K562 (cell line): ENCODE measurements at regions not wholly inside any gene's neighbourhood (a gene's known extent, or its start where the extent isn't known, plus 50 kb on each side); places are given as distances from the start of the nearest gene placed in this dataset.

Experiments
- ATAC-seq: fragments of 200-7000 bp; cut with Tn5 transposase; 3 replicates; pipeline ENCODE4 v1.9.1; 2020; ENCODE audit warnings: moderate library complexity
- BruUV-seq: library from RNA; stranded (reverse); fragments of 400-500 nt; replicated peaks from 2 replicates; lab custom pipeline; 2021; lab: Mats Ljungman, UMichigan
- CTCF ChIA-PET: fragments of 300-600 bp; formaldehyde crosslinking; extraction: SDS; loops from one replicate; lab custom pipeline; 2021; ENCODE audit warnings: low intra/inter-chr PET ratio; lab: Yijun Ruan, JAX
- POLR2A ChIA-PET: fragments of 300-600, 350-650 bp; sonication (Branson Sonifier 250); formaldehyde crosslinking; extraction: SDS; loops from one replicate; lab custom pipeline; 2021; ENCODE audit warnings: antibody characterized with exemption, inconsistent platforms; lab: Yijun Ruan, JAX
- DNase-seq, 4 experiments: peaks; one replicate each; pipeline versions ENCODE4 v3.0.0 to v3.0.0-alpha.2; 2011 to 2018; ENCODE audit warnings: low spot score in 3 of 4, mixed read lengths in 3 of 4; ENCODE audit errors: extremely low read depth in 1 of 4
- FAIRE-seq: peaks from 2 replicates; lab custom pipeline; 2011; peaks lifted over from hg19 to GRCh38; lab: Jason Lieb, UNC
- H2AFZ ChIP-seq: 2 replicates; pipeline ENCODE4 v1.6.0; 2011; ENCODE audit warnings: low read depth, low read length, control low read depth, inconsistent platforms
- H3K27ac ChIP-seq: fragments of 200-600 bp; 3 replicates; pipeline ENCODE4 v1.8.0; 2011; ENCODE audit warnings: low read depth, mild to moderate bottlenecking, control low read depth, inconsistent platforms, low read length, moderate library complexity, mixed read lengths; ENCODE audit errors: extremely low read depth
- H3K27me3 ChIP-seq, 2 experiments: fragments of 300-600 bp in 1 of 2; 2 replicates in 1 of 2; 3 replicates in 1 of 2; pipeline versions ENCODE4 v1.6.0 to v1.8.0; 2011; ENCODE audit warnings: inconsistent platforms in 2 of 2, low read length in 2 of 2, mild to moderate bottlenecking in 1 of 2, mixed read lengths in 1 of 2, moderate library complexity in 1 of 2; ENCODE audit not compliant: control insufficient read depth in 2 of 2, insufficient read depth in 2 of 2
- H3K36me3 ChIP-seq: fragments of 300-600 bp; 3 replicates; pipeline ENCODE4 v1.8.0; 2011; ENCODE audit warnings: mild to moderate bottlenecking, low read length, inconsistent platforms; ENCODE audit not compliant: control insufficient read depth, insufficient read depth
- H3K4me1 ChIP-seq, 2 experiments: fragments of 200-600 bp in 1 of 2; replicated peaks in 1 of 2; 2 replicates in 1 of 2; 3 replicates in 1 of 2; pipeline versions ENCODE4 v1.5.1 to v1.8.0; 2011; ENCODE audit warnings: inconsistent platforms in 2 of 2, low read length in 2 of 2, mild to moderate bottlenecking in 1 of 2, mixed read lengths in 1 of 2, moderate library complexity in 1 of 2; ENCODE audit not compliant: control insufficient read depth in 2 of 2, insufficient read depth in 2 of 2
- H3K4me2 ChIP-seq: 2 replicates; pipeline ENCODE4 v1.6.1; 2011; ENCODE audit warnings: low read length, control low read depth, inconsistent platforms, mixed read lengths; ENCODE audit not compliant: insufficient read depth
- H3K4me3 ChIP-seq: fragments of 200-600 bp; sonication (generic), shearing (Covaris generic); 2 replicates; pipeline ENCODE4 v1.5.1; 2016; ENCODE audit warnings: control low read depth, inconsistent platforms
- H3K79me2 ChIP-seq: fragments of 200-600 bp; 3 replicates; pipeline ENCODE4 v1.8.0; 2011; ENCODE audit warnings: low read length, inconsistent platforms; ENCODE audit not compliant: control insufficient read depth, insufficient read depth
- H3K9ac ChIP-seq, 2 experiments: 2 replicates each; pipeline versions ENCODE4 v1.6.0 to v1.6.1; 2011; ENCODE audit warnings: low read depth in 2 of 2, low read length in 2 of 2, control low read depth in 1 of 2, inconsistent platforms in 1 of 2, mild to moderate bottlenecking in 1 of 2, mixed read lengths in 1 of 2; ENCODE audit not compliant: insufficient read depth in 1 of 2
- H3K9me1 ChIP-seq: one replicate; pipeline ENCODE4 v1.6.0; 2011; ENCODE audit warnings: inconsistent platforms, mild to moderate bottlenecking, low read length, moderate library complexity; ENCODE audit not compliant: control insufficient read depth, insufficient read depth
- H3K9me3 ChIP-seq: replicated peaks from 2 replicates; pipeline ENCODE4 v1.5.1; 2011; ENCODE audit warnings: low read depth, low read length, inconsistent platforms; ENCODE audit not compliant: control insufficient read depth, insufficient read depth
- H4K20me1 ChIP-seq: replicated peaks from 2 replicates; pipeline ENCODE4 v1.6.1; 2011; ENCODE audit warnings: low read length, inconsistent platforms, mixed read lengths; ENCODE audit not compliant: control insufficient read depth, insufficient read depth
- ELF4 ChIP-seq: fragments of 450-650 bp; formaldehyde crosslinking; IDR thresholded peaks from 2 replicates; pipeline ENCODE4 v1.4.0; 2022; ENCODE audit warnings: missing genetic modification characterization
- ETS2 ChIP-seq: IDR thresholded peaks from 2 replicates; pipeline ENCODE4 v1.6.1; 2016; ENCODE audit warnings: borderline replicate concordance, missing genetic modification characterization, mild to moderate bottlenecking, moderate library complexity, missing compliant biosample characterization; ENCODE audit not compliant: poor library complexity, severe bottlenecking
- NELFE ChIP-seq: IDR thresholded peaks from 2 replicates; pipeline ENCODE4 v1.6.1; 2011; ENCODE audit warnings: mild to moderate bottlenecking; ENCODE audit not compliant: insufficient read depth, insufficient read length
- OTX1 ChIP-seq: fragments of 450-650 bp; formaldehyde crosslinking; IDR thresholded peaks from 2 replicates; pipeline ENCODE4 v1.4.0; 2022; ENCODE audit warnings: mild to moderate bottlenecking
- ZC3H11A ChIP-seq: IDR thresholded peaks from 2 replicates; pipeline ENCODE4 v1.6.1; 2012; ENCODE audit warnings: low read depth, low read length, improper control_type of control experiment
- in situ Hi-C: fragments of 300-500 bp; cut with MboI; formaldehyde crosslinking; loops from 4 replicates; pipeline ENCODE4 v1.15.0; 2018; ENCODE audit warnings: inconsistent platforms, mixed read lengths
- intact Hi-C: fragments of 100-400 bp; cut with micrococcal nuclease; formaldehyde crosslinking; loops from 2 replicates; pipeline ENCODE4 v1.14.2; 2022
- TF ChIP-seq, protein P1 (sequence below): sonication (generic); formaldehyde crosslinking; IDR thresholded peaks from 2 replicates; pipeline ENCODE4 v1.8.1; 2023; ENCODE audit warnings: missing genetic modification reagents, mild to moderate bottlenecking, borderline replicate concordance
- TF ChIP-seq, protein P2 (sequence below): fragments of 250-450 bp; sonication (Bioruptor Pico); IDR thresholded peaks from 2 replicates; pipeline ENCODE4 v1.5.0; 2020; ENCODE audit warnings: mild to moderate bottlenecking, borderline replicate concordance
- TF ChIP-seq, protein P3 (sequence below): fragments of 450-650 bp; IDR thresholded peaks from 2 replicates; pipeline ENCODE4 v1.6.1; 2016; ENCODE audit warnings: low read depth

- no peak for ATAC-seq
- no peaks in the 10 kb centered on the region for H3K9me1 ChIP-seq
- no peaks in the 10 kb centered on the region for H3K79me2 ChIP-seq
- in situ Hi-C loops (no loop called here), intact Hi-C loops (no loop called here)
- H3K9me3 ChIP-seq = no peaks in the 10 kb centered on the region; the same call in 1 of the 2 replicates
- H3K9ac ChIP-seq = no peak overlapping the region
- no peaks in the 10 kb centered on the region for H3K4me1 ChIP-seq
- H3K27me3 ChIP-seq = no peaks in the 10 kb centered on the region
- POLR2A ChIA-PET = no interaction called here
- H3K36me3 ChIP-seq = no peaks in the 10 kb centered on the region
- no peak overlapping the region for H2AFZ ChIP-seq
- no peak for FAIRE-seq
- no TSS peak for BruUV-seq
- DNase-seq = no peak
- CTCF ChIA-PET = no interaction called here
- H3K4me2 ChIP-seq = no peak overlapping the region
- no peak overlapping the region for H3K4me3 ChIP-seq
- no peaks in the 10 kb centered on the region for H4K20me1 ChIP-seq
- no peak overlapping the region for H3K27ac ChIP-seq
- TF ChIP-seq ELF4 (CRISPR knock-in tag) = no peak
- TF ChIP-seq, protein P1, sequence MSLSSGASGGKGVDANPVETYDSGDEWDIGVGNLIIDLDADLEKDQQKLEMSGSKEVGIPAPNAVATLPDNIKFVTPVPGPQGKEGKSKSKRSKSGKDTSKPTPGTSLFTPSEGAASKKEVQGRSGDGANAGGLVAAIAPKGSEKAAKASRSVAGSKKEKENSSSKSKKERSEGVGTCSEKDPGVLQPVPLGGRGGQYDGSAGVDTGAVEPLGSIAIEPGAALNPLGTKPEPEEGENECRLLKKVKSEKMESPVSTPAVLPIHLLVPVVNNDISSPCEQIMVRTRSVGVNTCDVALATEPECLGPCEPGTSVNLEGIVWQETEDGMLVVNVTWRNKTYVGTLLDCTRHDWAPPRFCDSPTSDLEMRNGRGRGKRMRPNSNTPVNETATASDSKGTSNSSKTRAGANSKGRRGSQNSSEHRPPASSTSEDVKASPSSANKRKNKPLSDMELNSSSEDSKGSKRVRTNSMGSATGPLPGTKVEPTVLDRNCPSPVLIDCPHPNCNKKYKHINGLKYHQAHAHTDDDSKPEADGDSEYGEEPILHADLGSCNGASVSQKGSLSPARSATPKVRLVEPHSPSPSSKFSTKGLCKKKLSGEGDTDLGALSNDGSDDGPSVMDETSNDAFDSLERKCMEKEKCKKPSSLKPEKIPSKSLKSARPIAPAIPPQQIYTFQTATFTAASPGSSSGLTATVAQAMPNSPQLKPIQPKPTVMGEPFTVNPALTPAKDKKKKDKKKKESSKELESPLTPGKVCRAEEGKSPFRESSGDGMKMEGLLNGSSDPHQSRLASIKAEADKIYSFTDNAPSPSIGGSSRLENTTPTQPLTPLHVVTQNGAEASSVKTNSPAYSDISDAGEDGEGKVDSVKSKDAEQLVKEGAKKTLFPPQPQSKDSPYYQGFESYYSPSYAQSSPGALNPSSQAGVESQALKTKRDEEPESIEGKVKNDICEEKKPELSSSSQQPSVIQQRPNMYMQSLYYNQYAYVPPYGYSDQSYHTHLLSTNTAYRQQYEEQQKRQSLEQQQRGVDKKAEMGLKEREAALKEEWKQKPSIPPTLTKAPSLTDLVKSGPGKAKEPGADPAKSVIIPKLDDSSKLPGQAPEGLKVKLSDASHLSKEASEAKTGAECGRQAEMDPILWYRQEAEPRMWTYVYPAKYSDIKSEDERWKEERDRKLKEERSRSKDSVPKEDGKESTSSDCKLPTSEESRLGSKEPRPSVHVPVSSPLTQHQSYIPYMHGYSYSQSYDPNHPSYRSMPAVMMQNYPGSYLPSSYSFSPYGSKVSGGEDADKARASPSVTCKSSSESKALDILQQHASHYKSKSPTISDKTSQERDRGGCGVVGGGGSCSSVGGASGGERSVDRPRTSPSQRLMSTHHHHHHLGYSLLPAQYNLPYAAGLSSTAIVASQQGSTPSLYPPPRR (CRISPR knock-in tag) = no peak
- TF ChIP-seq, protein P2, sequence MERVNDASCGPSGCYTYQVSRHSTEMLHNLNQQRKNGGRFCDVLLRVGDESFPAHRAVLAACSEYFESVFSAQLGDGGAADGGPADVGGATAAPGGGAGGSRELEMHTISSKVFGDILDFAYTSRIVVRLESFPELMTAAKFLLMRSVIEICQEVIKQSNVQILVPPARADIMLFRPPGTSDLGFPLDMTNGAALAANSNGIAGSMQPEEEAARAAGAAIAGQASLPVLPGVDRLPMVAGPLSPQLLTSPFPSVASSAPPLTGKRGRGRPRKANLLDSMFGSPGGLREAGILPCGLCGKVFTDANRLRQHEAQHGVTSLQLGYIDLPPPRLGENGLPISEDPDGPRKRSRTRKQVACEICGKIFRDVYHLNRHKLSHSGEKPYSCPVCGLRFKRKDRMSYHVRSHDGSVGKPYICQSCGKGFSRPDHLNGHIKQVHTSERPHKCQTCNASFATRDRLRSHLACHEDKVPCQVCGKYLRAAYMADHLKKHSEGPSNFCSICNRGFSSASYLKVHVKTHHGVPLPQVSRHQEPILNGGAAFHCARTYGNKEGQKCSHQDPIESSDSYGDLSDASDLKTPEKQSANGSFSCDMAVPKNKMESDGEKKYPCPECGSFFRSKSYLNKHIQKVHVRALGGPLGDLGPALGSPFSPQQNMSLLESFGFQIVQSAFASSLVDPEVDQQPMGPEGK (CRISPR knock-in tag) = no peak
- TF ChIP-seq ZC3H11A = no peak
- no peak for TF ChIP-seq OTX1 (CRISPR knock-in tag)
- TF ChIP-seq ETS2 (tag) = no peak
- no peak for TF ChIP-seq NELFE
- TF ChIP-seq, protein P3, sequence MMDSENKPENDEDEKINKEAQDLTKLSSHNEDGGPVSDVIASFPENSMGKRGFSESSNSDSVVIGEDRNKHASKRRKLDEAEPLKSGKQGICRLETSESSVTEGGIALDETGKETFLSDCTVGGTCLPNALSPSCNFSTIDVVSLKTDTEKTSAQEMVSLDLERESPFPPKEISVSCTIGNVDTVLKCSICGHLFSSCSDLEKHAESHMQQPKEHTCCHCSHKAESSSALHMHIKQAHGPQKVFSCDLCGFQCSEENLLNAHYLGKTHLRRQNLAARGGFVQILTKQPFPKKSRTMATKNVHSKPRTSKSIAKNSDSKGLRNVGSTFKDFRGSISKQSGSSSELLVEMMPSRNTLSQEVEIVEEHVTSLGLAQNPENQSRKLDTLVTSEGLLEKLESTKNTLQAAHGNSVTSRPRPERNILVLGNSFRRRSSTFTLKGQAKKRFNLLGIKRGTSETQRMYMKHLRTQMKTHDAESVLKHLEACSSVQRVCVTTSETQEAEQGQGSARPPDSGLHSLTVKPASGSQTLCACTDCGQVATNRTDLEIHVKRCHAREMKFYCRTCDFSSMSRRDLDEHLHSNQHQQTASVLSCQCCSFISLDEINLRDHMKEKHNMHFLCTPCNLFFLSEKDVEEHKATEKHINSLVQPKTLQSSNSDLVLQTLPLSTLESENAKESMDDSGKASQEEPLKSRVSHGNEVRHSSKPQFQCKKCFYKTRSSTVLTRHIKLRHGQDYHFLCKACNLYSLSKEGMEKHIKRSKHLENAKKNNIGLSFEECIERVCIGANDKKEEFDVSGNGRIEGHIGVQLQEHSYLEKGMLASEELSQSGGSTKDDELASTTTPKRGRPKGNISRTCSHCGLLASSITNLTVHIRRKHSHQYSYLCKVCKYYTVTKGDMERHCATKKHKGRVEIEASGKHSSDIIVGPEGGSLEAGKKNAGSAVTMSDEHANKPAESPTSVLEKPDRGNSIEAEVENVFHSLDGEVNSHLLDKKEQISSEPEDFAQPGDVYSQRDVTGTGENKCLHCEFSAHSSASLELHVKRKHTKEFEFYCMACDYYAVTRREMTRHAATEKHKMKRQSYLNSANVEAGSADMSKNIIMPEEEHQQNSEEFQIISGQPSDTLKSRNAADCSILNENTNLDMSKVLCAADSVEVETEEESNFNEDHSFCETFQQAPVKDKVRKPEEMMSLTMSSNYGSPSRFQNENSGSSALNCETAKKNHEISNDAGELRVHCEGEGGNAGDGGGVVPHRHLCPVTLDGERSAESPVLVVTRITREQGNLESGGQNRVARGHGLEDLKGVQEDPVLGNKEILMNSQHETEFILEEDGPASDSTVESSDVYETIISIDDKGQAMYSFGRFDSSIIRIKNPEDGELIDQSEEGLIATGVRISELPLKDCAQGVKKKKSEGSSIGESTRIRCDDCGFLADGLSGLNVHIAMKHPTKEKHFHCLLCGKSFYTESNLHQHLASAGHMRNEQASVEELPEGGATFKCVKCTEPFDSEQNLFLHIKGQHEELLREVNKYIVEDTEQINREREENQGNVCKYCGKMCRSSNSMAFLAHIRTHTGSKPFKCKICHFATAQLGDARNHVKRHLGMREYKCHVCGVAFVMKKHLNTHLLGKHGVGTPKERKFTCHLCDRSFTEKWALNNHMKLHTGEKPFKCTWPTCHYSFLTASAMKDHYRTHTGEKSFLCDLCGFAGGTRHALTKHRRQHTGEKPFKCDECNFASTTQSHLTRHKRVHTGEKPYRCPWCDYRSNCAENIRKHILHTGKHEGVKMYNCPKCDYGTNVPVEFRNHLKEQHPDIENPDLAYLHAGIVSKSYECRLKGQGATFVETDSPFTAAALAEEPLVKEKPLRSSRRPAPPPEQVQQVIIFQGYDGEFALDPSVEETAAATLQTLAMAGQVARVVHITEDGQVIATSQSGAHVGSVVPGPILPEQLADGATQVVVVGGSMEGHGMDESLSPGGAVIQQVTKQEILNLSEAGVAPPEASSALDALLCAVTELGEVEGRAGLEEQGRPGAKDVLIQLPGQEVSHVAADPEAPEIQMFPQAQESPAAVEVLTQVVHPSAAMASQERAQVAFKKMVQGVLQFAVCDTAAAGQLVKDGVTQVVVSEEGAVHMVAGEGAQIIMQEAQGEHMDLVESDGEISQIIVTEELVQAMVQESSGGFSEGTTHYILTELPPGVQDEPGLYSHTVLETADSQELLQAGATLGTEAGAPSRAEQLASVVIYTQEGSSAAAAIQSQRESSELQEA = no peak
Observed at GRCh38 chr12:83856803-83857202, 1055.8 kb downstream of the SLC6A15 start.
